HFF-Myc (cell line): ENCODE measurements at regions not wholly inside any gene's neighbourhood (a gene's known extent, or its start where the extent isn't known, plus 50 kb on each side); places are given as distances from the start of the nearest gene placed in this dataset.

Experiments used
- DNase-seq: peaks from one replicate; pipeline ENCODE4 v3.0.0-alpha.2; 2011; ENCODE audit warnings: low read depth; ENCODE audit errors: extremely low read depth
- H3K4me3 ChIP-seq: replicated peaks from 2 replicates; pipeline ENCODE4 v1.5.1; 2011; ENCODE audit warnings: low read depth, mild to moderate bottlenecking, control low read depth, low read length
- CTCF ChIP-seq: IDR thresholded peaks from 2 replicates; pipeline ENCODE4 v1.5.1; 2012; ENCODE audit warnings: mild to moderate bottlenecking, low read depth, low read length, control low read depth; ENCODE audit errors: missing control alignments

- no peak for TF ChIP-seq CTCF
- no peak overlapping the region for H3K4me3 ChIP-seq
- DNase-seq, result no peak
These were observed 398.4 kb upstream of the NOVA1 start for GRCh38 chr14:26996246-26996645.

- DNase-seq, result no peak
- H3K4me3 ChIP-seq, result no peak overlapping the region
- TF ChIP-seq CTCF, result no peak
These were observed 404.3 kb upstream of the NOVA1 start for GRCh38 chr14:27002179-27002578.

GRCh38 chr14:27006570-27006969 is 408.7 kb upstream of the NOVA1 start:
- no peak overlapping the region for H3K4me3 ChIP-seq
- DNase-seq, result no peak
- no peak for TF ChIP-seq CTCF

GRCh38 chr14:27008187-27008586 is 410.4 kb upstream of the NOVA1 start:
- no peak overlapping the region for H3K4me3 ChIP-seq
- no peak for DNase-seq
- TF ChIP-seq CTCF, result no peak

GRCh38 chr14:27012641-27013040 is 414.8 kb upstream of the NOVA1 start:
- no peak for TF ChIP-seq CTCF
- H3K4me3 ChIP-seq, result no peak overlapping the region
- no peak for DNase-seq

- H3K4me3 ChIP-seq, result no peak overlapping the region
- no peak for TF ChIP-seq CTCF
- DNase-seq, result no peak
These were observed 415.8 kb upstream of the NOVA1 start for GRCh38 chr14:27013678-27014077.

- DNase-seq, result no peak
- TF ChIP-seq CTCF, result no peak
These were observed 417.2 kb upstream of the NOVA1 start for GRCh38 chr14:27015065-27015464.

More at GRCh38 chr14:27015065-27015464, 417.2 kb upstream of the NOVA1 start:
- no peak overlapping the region for H3K4me3 ChIP-seq
